ENCODE measurements at regions not wholly inside any gene's neighbourhood (a gene's known extent, or its start where the extent isn't known, plus 50 kb on each side); places are given as distances from the start of the nearest gene placed in this dataset.

DNA sequence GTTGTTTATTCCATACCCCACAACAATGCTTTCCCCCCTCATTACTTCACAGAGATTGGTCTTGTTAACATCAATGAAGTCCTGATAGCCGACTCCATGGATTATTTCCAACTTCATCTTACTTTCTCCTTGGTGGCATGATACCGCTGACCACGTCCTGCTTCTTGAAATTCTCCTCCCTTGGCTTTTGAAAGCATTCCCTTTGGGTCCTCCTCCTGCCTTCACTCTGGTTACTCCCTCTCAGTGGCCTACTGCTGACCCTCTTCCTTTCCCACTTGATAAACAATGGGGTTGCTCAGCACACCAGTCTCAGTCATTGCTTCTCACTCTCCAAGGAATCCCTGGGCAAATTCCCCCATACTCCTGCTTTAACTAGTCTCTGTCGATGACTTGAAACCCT lies 283.9 kb downstream of the SEC61B start (continued):
- TF ChIP-seq, protein P1, sequence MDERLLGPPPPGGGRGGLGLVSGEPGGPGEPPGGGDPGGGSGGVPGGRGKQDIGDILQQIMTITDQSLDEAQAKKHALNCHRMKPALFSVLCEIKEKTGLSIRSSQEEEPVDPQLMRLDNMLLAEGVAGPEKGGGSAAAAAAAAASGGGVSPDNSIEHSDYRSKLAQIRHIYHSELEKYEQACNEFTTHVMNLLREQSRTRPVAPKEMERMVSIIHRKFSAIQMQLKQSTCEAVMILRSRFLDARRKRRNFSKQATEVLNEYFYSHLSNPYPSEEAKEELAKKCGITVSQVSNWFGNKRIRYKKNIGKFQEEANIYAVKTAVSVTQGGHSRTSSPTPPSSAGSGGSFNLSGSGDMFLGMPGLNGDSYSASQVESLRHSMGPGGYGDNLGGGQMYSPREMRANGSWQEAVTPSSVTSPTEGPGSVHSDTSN (CRISPR knock-in tag; IDR thresholded peaks at IDR 0.05; ENCODE audit: low read depth), result no peak
- TF ChIP-seq, protein P1 (tag; conservative IDR thresholded peaks at IDR 0.05; ENCODE audit: low read depth), result no peak
- no peak for TF ChIP-seq SAFB (IDR thresholded peaks at IDR 0.05; ENCODE audit: borderline replicate concordance, low read depth, low read length)
- no peak for TF ChIP-seq TAF1 (IDR thresholded peaks at IDR 0.05; ENCODE audit: control insufficient read depth, extremely low read depth, insufficient read depth, low read length, severe bottlenecking)
- no peak for TF ChIP-seq ZSCAN32 (CRISPR knock-in tag; IDR thresholded peaks at IDR 0.05)
- no peak for TF ChIP-seq NR3C1 (CRISPR knock-in tag; IDR thresholded peaks at IDR 0.05)
- TF ChIP-seq, protein P2, sequence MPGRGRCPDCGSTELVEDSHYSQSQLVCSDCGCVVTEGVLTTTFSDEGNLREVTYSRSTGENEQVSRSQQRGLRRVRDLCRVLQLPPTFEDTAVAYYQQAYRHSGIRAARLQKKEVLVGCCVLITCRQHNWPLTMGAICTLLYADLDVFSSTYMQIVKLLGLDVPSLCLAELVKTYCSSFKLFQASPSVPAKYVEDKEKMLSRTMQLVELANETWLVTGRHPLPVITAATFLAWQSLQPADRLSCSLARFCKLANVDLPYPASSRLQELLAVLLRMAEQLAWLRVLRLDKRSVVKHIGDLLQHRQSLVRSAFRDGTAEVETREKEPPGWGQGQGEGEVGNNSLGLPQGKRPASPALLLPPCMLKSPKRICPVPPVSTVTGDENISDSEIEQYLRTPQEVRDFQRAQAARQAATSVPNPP (IDR thresholded peaks at IDR 0.05; ENCODE audit: borderline replicate concordance, insufficient read depth, insufficient read length), result no peak
- no peak for TF ChIP-seq KDM5B (IDR thresholded peaks at IDR 0.05; ENCODE audit: insufficient replicate concordance, low read depth, low read length)
